ENCODE measurements at regions not wholly inside any gene's neighbourhood (a gene's known extent, or its start where the extent isn't known, plus 50 kb on each side); places are given as distances from the start of the nearest gene placed in this dataset.

- POLR2A ChIA-PET: no interaction called here
These were observed 374.8 kb downstream of the EPHA4 start for GRCh38 chr2:221197225-221197856.

GRCh38 chr2:221198309-221198708, 373.8 kb downstream of the EPHA4 start:
- ChIA-PET POLR2A (no interaction called here), CTCF (no interaction called here)
- TF ChIP-seq ARNT (IDR thresholded peaks at IDR 0.05) (no peak), PKNOX1 (IDR thresholded peaks at IDR 0.05) (peak; percentile 58; the same call in 1 of the 2 replicates), FOXK2 (IDR thresholded peaks at IDR 0.05) (no peak)
- DNase-seq (ENCODE audit: extremely low spot score): no peak

More at GRCh38 chr2:221197225-221197856, 374.8 kb downstream of the EPHA4 start:
- TF ChIP-seq BHLHE40 (IDR thresholded peaks at IDR 0.05; ENCODE audit: borderline replicate concordance): no peak
- no peak for TF ChIP-seq FOXM1 (IDR thresholded peaks at IDR 0.05; ENCODE audit: borderline replicate concordance)
- no peak for TF ChIP-seq FOXK2 (IDR thresholded peaks at IDR 0.05)
- no peak for TF ChIP-seq SP1 (IDR thresholded peaks at IDR 0.05)
- CTCF ChIA-PET: no interaction called here
- no peak for DNase-seq (ENCODE audit: extremely low spot score)

- ChIA-PET POLR2A (no interaction called here), CTCF (interaction anchor here (0.6 kb wide), 1 partner anchor 353 kb away, joined by 3 read pairs; no protein-coding TSS in a partner anchor)
- TF ChIP-seq SUZ12 (IDR thresholded peaks at IDR 0.05) (no peak), L3MBTL2 (conservative IDR thresholded peaks at IDR 0.05) (no peak), FOXA1 (IDR thresholded peaks at IDR 0.05) (no peak), NFRKB (IDR thresholded peaks at IDR 0.05) (no peak), BHLHE40 (IDR thresholded peaks at IDR 0.05; ENCODE audit: borderline replicate concordance) (no peak), ZNF384 (IDR thresholded peaks at IDR 0.05) (no peak), CTBP1 (IDR thresholded peaks at IDR 0.05; ENCODE audit: borderline replicate concordance) (no peak), SP1 (IDR thresholded peaks at IDR 0.05) (no peak)
- DNase-seq (ENCODE audit: extremely low spot score): no peak
These were observed 371.8 kb downstream of the EPHA4 start for GRCh38 chr2:221200184-221200839.

- CTCF ChIA-PET: no interaction called here
- POLR2A ChIA-PET: no interaction called here
- no peak for DNase-seq (ENCODE audit: extremely low spot score)
- TF ChIP-seq L3MBTL2 (conservative IDR thresholded peaks at IDR 0.05) (no peak), HDGF (IDR thresholded peaks at IDR 0.05; ENCODE audit: borderline replicate concordance) (no peak), ARNT (IDR thresholded peaks at IDR 0.05) (no peak), LEF1 (IDR thresholded peaks at IDR 0.05; ENCODE audit: borderline replicate concordance) (no peak), ELF4 (IDR thresholded peaks at IDR 0.05) (no peak), FOXA1 (IDR thresholded peaks at IDR 0.05) (no peak), ZNF384 (IDR thresholded peaks at IDR 0.05) (no peak), NFRKB (IDR thresholded peaks at IDR 0.05) (no peak), PKNOX1 (IDR thresholded peaks at IDR 0.05) (no peak), TARDBP (IDR thresholded peaks at IDR 0.05) (no peak)
These were observed 369.7 kb downstream of the EPHA4 start for GRCh38 chr2:221202431-221202830.

GRCh38 chr2:221203125-221203524, 369.0 kb downstream of the EPHA4 start:
- DNase-seq (ENCODE audit: extremely low spot score): no peak
- no peak for TF ChIP-seq HDGF (IDR thresholded peaks at IDR 0.05; ENCODE audit: borderline replicate concordance)
- no peak for TF ChIP-seq NFRKB (IDR thresholded peaks at IDR 0.05)
- no peak for TF ChIP-seq LEF1 (IDR thresholded peaks at IDR 0.05; ENCODE audit: borderline replicate concordance)
- TF ChIP-seq ARNT (IDR thresholded peaks at IDR 0.05): no peak
- CTCF ChIA-PET: no interaction called here
- POLR2A ChIA-PET: no interaction called here

- ChIA-PET CTCF (no interaction called here), POLR2A (no interaction called here)
- no peak for TF ChIP-seq LEF1 (IDR thresholded peaks at IDR 0.05; ENCODE audit: borderline replicate concordance)
- TF ChIP-seq CTBP1 (IDR thresholded peaks at IDR 0.05; ENCODE audit: borderline replicate concordance): no peak
- TF ChIP-seq FOXK2 (IDR thresholded peaks at IDR 0.05): no peak
- TF ChIP-seq ELF4 (IDR thresholded peaks at IDR 0.05): no peak
- no peak for TF ChIP-seq FOXA1 (IDR thresholded peaks at IDR 0.05)
- no peak for TF ChIP-seq PKNOX1 (IDR thresholded peaks at IDR 0.05)
- no peak for TF ChIP-seq ZNF384 (IDR thresholded peaks at IDR 0.05)
- no peak for TF ChIP-seq HDGF (IDR thresholded peaks at IDR 0.05; ENCODE audit: borderline replicate concordance)
- no peak for TF ChIP-seq SUZ12 (IDR thresholded peaks at IDR 0.05)
- TF ChIP-seq TARDBP (IDR thresholded peaks at IDR 0.05): no peak
- no peak for TF ChIP-seq NFRKB (IDR thresholded peaks at IDR 0.05)
- no peak for TF ChIP-seq L3MBTL2 (conservative IDR thresholded peaks at IDR 0.05)
These were observed 368.2 kb downstream of the EPHA4 start for GRCh38 chr2:221203856-221204255.

GRCh38 chr2:221204699-221205098, 367.4 kb downstream of the EPHA4 start:
- DNase-seq (ENCODE audit: extremely low spot score): peak; percentile 43
- POLR2A ChIA-PET: no interaction called here
- TF ChIP-seq ARNT (IDR thresholded peaks at IDR 0.05): peak; percentile 66; the same call in 1 of the 2 replicates
- TF ChIP-seq PKNOX1 (IDR thresholded peaks at IDR 0.05): peak; percentile 89
- peak; percentile 80 for TF ChIP-seq CTBP1 (IDR thresholded peaks at IDR 0.05; ENCODE audit: borderline replicate concordance)
- no peak for TF ChIP-seq ZNF384 (IDR thresholded peaks at IDR 0.05)
- TF ChIP-seq ELF4 (IDR thresholded peaks at IDR 0.05): no peak
- no peak for TF ChIP-seq FOXA1 (IDR thresholded peaks at IDR 0.05)
- TF ChIP-seq L3MBTL2 (conservative IDR thresholded peaks at IDR 0.05): no peak
- CTCF ChIA-PET: no interaction called here

More at GRCh38 chr2:221203856-221204255, 368.2 kb downstream of the EPHA4 start:
- no peak for DNase-seq (ENCODE audit: extremely low spot score)

Data from HEK293T (cell line).